ENCODE measurements at regions not wholly inside any gene's neighbourhood (a gene's known extent, or its start where the extent isn't known, plus 50 kb on each side); places are given as distances from the start of the nearest gene placed in this dataset.

DNA sequence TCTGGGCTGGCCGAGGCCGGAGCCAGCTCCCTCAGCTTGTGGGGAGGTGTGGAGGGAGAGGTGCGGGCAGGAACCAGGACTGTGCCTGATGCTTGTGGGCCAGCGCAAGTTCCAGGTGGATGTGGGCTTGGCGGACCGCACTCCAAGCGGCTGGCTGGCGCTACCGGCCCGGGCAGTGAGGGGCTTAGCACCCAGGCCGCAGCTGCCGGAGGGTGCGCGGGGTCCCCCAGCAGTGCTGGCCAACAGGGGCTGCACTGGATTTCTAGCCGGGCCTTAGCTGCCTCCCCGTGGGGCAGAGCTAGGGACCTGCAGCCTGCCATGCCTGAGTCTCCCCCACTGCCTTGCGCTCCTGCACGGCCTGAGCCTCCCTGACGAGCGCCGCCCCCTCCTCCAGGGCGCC, 242.8 kb downstream of the CCSER2 start:
- H3K4me1 ChIP-seq (ENCODE audit: insufficient read depth, low read length) = no peaks in the 10 kb centered on the region
- POLR2A ChIA-PET = no interaction called here
- no peaks in the 10 kb centered on the region for H3K27me3 ChIP-seq (ENCODE audit: control insufficient read depth in 1 of 2, insufficient read depth in 2 of 2, low read length in 2 of 2)
- no peaks in the 10 kb centered on the region for H3K36me3 ChIP-seq (ENCODE audit: insufficient read depth, low read length)
- no peak overlapping the region for H3K4me3 Mint-ChIP-seq
- peaks cover 2% of the 10 kb centered on the region for H3K9me3 Mint-ChIP-seq
- ATAC-seq (ENCODE audit: poor library complexity) (no peak), DNase-seq (no peak)
- peaks cover 47% of the 10 kb centered on the region for H3K27me3 Mint-ChIP-seq
- peaks cover 0 to 8% of the 10 kb centered on the region in 2 experiments for H3K9me3 ChIP-seq (ENCODE audit: control insufficient read depth in 1 of 2, insufficient read depth in 1 of 2, low read length in 2 of 2)
- CTCF ChIA-PET = no interaction called here
- H3K27ac ChIP-seq (ENCODE audit: low read depth in 1 of 2, low read length in 2 of 2) = no peak overlapping the region
- no peak overlapping the region for H3K27ac Mint-ChIP-seq
- no peaks in the 10 kb centered on the region for H3K4me1 Mint-ChIP-seq (ENCODE audit: low read depth)
- H3K36me3 Mint-ChIP-seq (ENCODE audit: low read depth) = no peaks in the 10 kb centered on the region
- no peak overlapping the region for H3K4me3 ChIP-seq (ENCODE audit: low read length)
- TF ChIP-seq, protein P1, sequence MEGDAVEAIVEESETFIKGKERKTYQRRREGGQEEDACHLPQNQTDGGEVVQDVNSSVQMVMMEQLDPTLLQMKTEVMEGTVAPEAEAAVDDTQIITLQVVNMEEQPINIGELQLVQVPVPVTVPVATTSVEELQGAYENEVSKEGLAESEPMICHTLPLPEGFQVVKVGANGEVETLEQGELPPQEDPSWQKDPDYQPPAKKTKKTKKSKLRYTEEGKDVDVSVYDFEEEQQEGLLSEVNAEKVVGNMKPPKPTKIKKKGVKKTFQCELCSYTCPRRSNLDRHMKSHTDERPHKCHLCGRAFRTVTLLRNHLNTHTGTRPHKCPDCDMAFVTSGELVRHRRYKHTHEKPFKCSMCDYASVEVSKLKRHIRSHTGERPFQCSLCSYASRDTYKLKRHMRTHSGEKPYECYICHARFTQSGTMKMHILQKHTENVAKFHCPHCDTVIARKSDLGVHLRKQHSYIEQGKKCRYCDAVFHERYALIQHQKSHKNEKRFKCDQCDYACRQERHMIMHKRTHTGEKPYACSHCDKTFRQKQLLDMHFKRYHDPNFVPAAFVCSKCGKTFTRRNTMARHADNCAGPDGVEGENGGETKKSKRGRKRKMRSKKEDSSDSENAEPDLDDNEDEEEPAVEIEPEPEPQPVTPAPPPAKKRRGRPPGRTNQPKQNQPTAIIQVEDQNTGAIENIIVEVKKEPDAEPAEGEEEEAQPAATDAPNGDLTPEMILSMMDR (IDR thresholded peaks at IDR 0.05) = no peak
- intact Hi-C loops (cut with DNase I, micrococcal nuclease) = no loop called here

DNA sequence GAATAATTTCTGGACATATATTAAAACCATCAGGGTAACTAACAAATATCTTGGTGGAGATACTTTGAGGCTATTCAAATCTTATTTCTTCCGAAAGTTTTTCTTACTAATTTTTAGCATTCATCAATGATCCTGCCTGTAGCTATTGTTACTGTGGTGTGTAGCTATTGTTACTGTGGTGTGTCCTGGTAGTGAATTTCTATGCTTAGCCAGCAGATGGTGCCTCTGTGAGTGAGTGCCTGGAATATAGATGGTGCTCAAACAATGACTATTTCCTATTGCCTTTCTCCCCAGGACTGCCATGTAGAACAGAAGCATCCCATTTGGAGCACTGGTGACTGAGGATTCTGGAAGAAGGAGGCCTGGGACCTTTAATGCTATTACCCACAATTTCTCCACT, 245.7 kb downstream of the CCSER2 start:
- Histone ChIP-seq H3K27ac (ENCODE audit: low read depth in 1 of 2, low read length in 2 of 2) (no peak overlapping the region), H3K36me3 (ENCODE audit: insufficient read depth, low read length) (no peaks in the 10 kb centered on the region), H3K9me3 (ENCODE audit: control insufficient read depth in 1 of 2, insufficient read depth in 1 of 2, low read length in 2 of 2) (peaks cover 0 to 8% of the 10 kb centered on the region in 2 experiments), H3K4me3 (ENCODE audit: low read length) (no peak overlapping the region), H3K4me1 (ENCODE audit: insufficient read depth, low read length) (no peaks in the 10 kb centered on the region), H3K27me3 (ENCODE audit: control insufficient read depth in 1 of 2, insufficient read depth in 2 of 2, low read length in 2 of 2) (peaks cover 0 to 14% of the 10 kb centered on the region in 2 experiments)
- TF ChIP-seq, protein P1 (IDR thresholded peaks at IDR 0.05) = no peak
- H3K9me3 Mint-ChIP-seq = peaks cover 2% of the 10 kb centered on the region
- H3K27me3 Mint-ChIP-seq = peaks cover 29% of the 10 kb centered on the region
- POLR2A ChIA-PET = no interaction called here
- CTCF ChIA-PET = no interaction called here
- no peak for ATAC-seq (ENCODE audit: poor library complexity)
- H3K36me3 Mint-ChIP-seq (ENCODE audit: low read depth) = no peaks in the 10 kb centered on the region
- intact Hi-C loops (cut with DNase I, micrococcal nuclease) = no loop called here
- DNase-seq = no peak
- H3K4me3 Mint-ChIP-seq = no peak overlapping the region
- H3K4me1 Mint-ChIP-seq (ENCODE audit: low read depth) = no peaks in the 10 kb centered on the region
- H3K27ac Mint-ChIP-seq = no peak overlapping the region

DNA sequence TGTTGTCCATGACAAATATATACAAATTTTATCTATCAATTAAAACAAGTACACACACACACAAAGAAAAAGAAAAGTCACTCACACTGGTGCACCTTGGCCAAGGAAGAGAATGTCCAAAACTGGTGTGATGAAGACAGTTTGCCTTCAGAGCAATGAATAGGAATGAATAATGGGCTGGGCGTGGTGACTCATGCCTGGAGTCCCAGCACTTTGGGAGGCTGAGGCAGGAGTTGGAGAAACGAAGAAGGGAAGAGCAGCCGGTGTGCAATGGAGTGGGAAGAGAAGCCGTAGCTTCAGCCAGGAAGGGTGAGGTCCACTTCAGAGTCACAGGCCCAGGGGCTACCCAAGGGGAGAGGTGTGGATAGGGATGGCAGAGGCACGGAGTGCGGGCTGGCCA, 253.6 kb downstream of the CCSER2 start:
- H3K9me3 Mint-ChIP-seq = no peaks in the 10 kb centered on the region
- Histone ChIP-seq H3K27ac (ENCODE audit: low read depth in 1 of 2, low read length in 2 of 2) (no peak overlapping the region), H3K4me1 (ENCODE audit: insufficient read depth, low read length) (no peaks in the 10 kb centered on the region), H3K9me3 (ENCODE audit: control insufficient read depth in 1 of 2, insufficient read depth in 1 of 2, low read length in 2 of 2) (peaks cover 0 to 2% of the 10 kb centered on the region in 2 experiments), H3K36me3 (ENCODE audit: insufficient read depth, low read length) (no peaks in the 10 kb centered on the region), H3K4me3 (ENCODE audit: low read length) (no peak overlapping the region), H3K27me3 (ENCODE audit: control insufficient read depth in 1 of 2, insufficient read depth in 2 of 2, low read length in 2 of 2) (peaks cover 0 to 14% of the 10 kb centered on the region in 2 experiments)
- peaks cover 24% of the 10 kb centered on the region for H3K27me3 Mint-ChIP-seq
- POLR2A ChIA-PET = no interaction called here
- H3K27ac Mint-ChIP-seq = no peak overlapping the region
- DNase-seq (no peak), ATAC-seq (ENCODE audit: poor library complexity) (no peak)
- CTCF ChIA-PET = no interaction called here
- H3K4me3 Mint-ChIP-seq = no peak overlapping the region
- no peaks in the 10 kb centered on the region for H3K4me1 Mint-ChIP-seq (ENCODE audit: low read depth)
- H3K36me3 Mint-ChIP-seq (ENCODE audit: low read depth) = no peaks in the 10 kb centered on the region
- TF ChIP-seq, protein P1 (IDR thresholded peaks at IDR 0.05) = no peak
- intact Hi-C loops (cut with DNase I, micrococcal nuclease) = no loop called here
